Endothelial cell of umbilical vein (primary cell): ENCODE measurements at regions not wholly inside any gene's neighbourhood (a gene's known extent, or its start where the extent isn't known, plus 50 kb on each side); places are given as distances from the start of the nearest gene placed in this dataset.

Experiments
- BruUV-seq: library from RNA; stranded (reverse); fragments of 400-500 nt; replicated peaks from 2 replicates; lab custom pipeline; 2021; lab: Mats Ljungman, UMichigan
- CTCF ChIA-PET: fragments of 300-600, 350-600 bp; sonication (Branson Sonifier 250); formaldehyde crosslinking; loops from one replicate; lab custom pipeline; 2021; ENCODE audit warnings: antibody characterized with exemption, inconsistent platforms; lab: Charles Lee
- POLR2A ChIA-PET: fragments of 300-600, 350-600 bp; sonication (Branson Sonifier 250); formaldehyde crosslinking; loops from one replicate; lab custom pipeline; 2021; ENCODE audit warnings: antibody characterized with exemption, inconsistent platforms; lab: Charles Lee
- DNase-seq: peaks from one replicate; pipeline ENCODE4 v3.0.0-alpha.2; 2011; ENCODE audit warnings: low read depth, low spot score
- FAIRE-seq: peaks from 2 replicates; lab custom pipeline; 2011; peaks lifted over from hg19 to GRCh38; lab: Jason Lieb, UNC
- H2AFZ ChIP-seq: 2 replicates; pipeline ENCODE4 v1.6.0; 2012; ENCODE audit warnings: low read depth, low read length, control low read depth, inconsistent platforms
- H3K27ac ChIP-seq: 2 replicates; pipeline ENCODE4 v1.5.1; 2011; ENCODE audit warnings: low read depth, mild to moderate bottlenecking, control low read depth, low read length, moderate library complexity; ENCODE audit not compliant: insufficient read depth
- H3K27me3 ChIP-seq, 2 experiments: 2 replicates each; pipeline versions ENCODE4 v1.6.0 to v1.6.1; 2011; ENCODE audit warnings: low read length in 2 of 2, mixed read lengths in 1 of 2; ENCODE audit not compliant: control insufficient read depth in 2 of 2, insufficient read depth in 2 of 2
- H3K36me3 ChIP-seq, 2 experiments: 2 replicates in 1 of 2; 3 replicates in 1 of 2; pipeline ENCODE4 v1.5.1; 2011; ENCODE audit warnings: low read length in 2 of 2, mild to moderate bottlenecking in 1 of 2, moderate library complexity in 1 of 2; ENCODE audit not compliant: control insufficient read depth in 2 of 2, insufficient read depth in 2 of 2; ENCODE audit errors: extremely low read depth in 1 of 2
- H3K4me1 ChIP-seq: 3 replicates; pipeline ENCODE4 v1.5.1; 2011; ENCODE audit warnings: mild to moderate bottlenecking, low read length; ENCODE audit not compliant: control insufficient read depth, insufficient read depth; ENCODE audit errors: extremely low read depth
- H3K4me2 ChIP-seq: 2 replicates; pipeline ENCODE4 v1.6.1; 2011; ENCODE audit warnings: low read length, control low read depth, mixed read lengths; ENCODE audit not compliant: insufficient read depth
- H3K4me3 ChIP-seq, 3 experiments: fragments of 200-600 bp in 1 of 3; sonication (generic), shearing (Covaris generic) in 1 of 3; replicated peaks in 1 of 3; 2 replicates each; pipeline ENCODE4 v1.5.1; 2011 to 2016; ENCODE audit warnings: control low read depth in 3 of 3, low read length in 3 of 3, mild to moderate bottlenecking in 2 of 3, inconsistent platforms in 1 of 3, low read depth in 1 of 3, moderate library complexity in 1 of 3; ENCODE audit not compliant: insufficient read depth in 1 of 3
- H3K79me2 ChIP-seq: 2 replicates; pipeline ENCODE4 v1.6.0; 2012; ENCODE audit warnings: low read length, inconsistent platforms; ENCODE audit not compliant: control insufficient read depth, insufficient read depth
- H3K9ac ChIP-seq: replicated peaks from 2 replicates; pipeline ENCODE3; 2011; ENCODE audit warnings: low read length, control low read depth; ENCODE audit not compliant: insufficient read depth; ENCODE audit errors: extremely low read depth
- H3K9me1 ChIP-seq: replicated peaks from 3 replicates; pipeline ENCODE4 v1.6.0; 2011; ENCODE audit warnings: mild to moderate bottlenecking, low read length; ENCODE audit not compliant: control insufficient read depth, insufficient read depth; ENCODE audit errors: extremely low read depth
- H3K9me3 ChIP-seq: replicated peaks from 2 replicates; pipeline ENCODE4 v1.5.1; 2012; ENCODE audit warnings: low read length, inconsistent platforms; ENCODE audit not compliant: control insufficient read depth, insufficient read depth
- H4K20me1 ChIP-seq: replicated peaks from 2 replicates; pipeline ENCODE3; 2011; ENCODE audit warnings: mild to moderate bottlenecking, low read length; ENCODE audit not compliant: control insufficient read depth, insufficient read depth; ENCODE audit errors: extremely low read depth
- EZH2 ChIP-seq: IDR thresholded peaks from 2 replicates; pipeline ENCODE4 v1.6.1; 2012; ENCODE audit warnings: borderline replicate concordance, low read depth, mild to moderate bottlenecking, moderate library complexity, low read length, inconsistent platforms; ENCODE audit not compliant: severe bottlenecking
- FOS ChIP-seq: IDR thresholded peaks from 2 replicates; pipeline ENCODE4 v1.6.1; 2011; ENCODE audit warnings: mild to moderate bottlenecking, low read length, moderate library complexity, borderline replicate concordance; ENCODE audit not compliant: insufficient read depth
- GATA2 ChIP-seq: IDR thresholded peaks from 2 replicates; pipeline ENCODE4 v1.7.0; 2011; ENCODE audit warnings: low read depth, mild to moderate bottlenecking, moderate library complexity, mixed read lengths, low read length; ENCODE audit not compliant: insufficient read length, insufficient read depth
- JUN ChIP-seq: IDR thresholded peaks from 2 replicates; pipeline ENCODE4 v1.6.1; 2011; ENCODE audit warnings: borderline replicate concordance, low read depth; ENCODE audit not compliant: insufficient read length, insufficient read depth
- MAX ChIP-seq: IDR thresholded peaks from 2 replicates; pipeline ENCODE4 v1.6.1; 2011; ENCODE audit not compliant: insufficient read depth, insufficient read length
- MYC ChIP-seq: IDR thresholded peaks from one replicate; pipeline ENCODE4 v1.6.1; 2011; ENCODE audit warnings: mild to moderate bottlenecking, low read depth, low read length
- POLR2A ChIP-seq: IDR thresholded peaks from 2 replicates; pipeline ENCODE4 v1.6.1; 2012; ENCODE audit warnings: low read depth, mild to moderate bottlenecking, control low read depth, low read length
- POLR2AphosphoS5 ChIP-seq: IDR thresholded peaks from 2 replicates; pipeline ENCODE4 v1.6.1; 2012; ENCODE audit warnings: low read depth, mild to moderate bottlenecking, control low read depth, low read length, moderate library complexity; ENCODE audit not compliant: insufficient read depth
- dilution Hi-C: fragments of 300-500 bp; cut with MboI; formaldehyde crosslinking; loops from one replicate; pipeline ENCODE4 v1.15.0; 2019; ENCODE audit warnings: low sequenced_read_pairs; ENCODE audit not compliant: extremely low pct_ligation_motif_present
- intact Hi-C: fragments of 100-400 bp; cut with micrococcal nuclease; formaldehyde crosslinking; loops from one replicate; pipeline ENCODE4 v1.10.0; 2022
- TF ChIP-seq, protein P1 (sequence below), 2 donors: IDR thresholded peaks; 1 replicate in 1 of 2; 2 replicates in 1 of 2; pipeline ENCODE4 v1.5.1; 2011; ENCODE audit warnings: low read length in 2 of 2, mild to moderate bottlenecking in 2 of 2, moderate library complexity in 2 of 2, control low read depth in 1 of 2, inconsistent platforms in 1 of 2, low read depth in 1 of 2; ENCODE audit not compliant: insufficient read depth in 1 of 2; ENCODE audit errors: extremely low read depth in 1 of 2

GRCh38 chr10:20958225-20958624 is 61.1 kb upstream of the NEBL start:
- Histone ChIP-seq H3K9ac (no peak overlapping the region), H3K27me3 (peaks cover 2 to 4% of the 10 kb centered on the region in 2 experiments), H3K9me1 (no peaks in the 10 kb centered on the region), H3K4me1 (no peaks in the 10 kb centered on the region), H3K27ac (no peak overlapping the region), H3K4me3 (no peak overlapping the region), H3K36me3 (no peaks in the 10 kb centered on the region), H3K79me2 (no peaks in the 10 kb centered on the region), H4K20me1 (no peaks in the 10 kb centered on the region), H2AFZ (no peak overlapping the region), H3K9me3 (no peaks in the 10 kb centered on the region), H3K4me2 (no peak overlapping the region)
- dilution Hi-C loops (no loop called here), intact Hi-C loops (no loop called here)
- BruUV-seq = no TSS peak
- TF ChIP-seq, protein P1, sequence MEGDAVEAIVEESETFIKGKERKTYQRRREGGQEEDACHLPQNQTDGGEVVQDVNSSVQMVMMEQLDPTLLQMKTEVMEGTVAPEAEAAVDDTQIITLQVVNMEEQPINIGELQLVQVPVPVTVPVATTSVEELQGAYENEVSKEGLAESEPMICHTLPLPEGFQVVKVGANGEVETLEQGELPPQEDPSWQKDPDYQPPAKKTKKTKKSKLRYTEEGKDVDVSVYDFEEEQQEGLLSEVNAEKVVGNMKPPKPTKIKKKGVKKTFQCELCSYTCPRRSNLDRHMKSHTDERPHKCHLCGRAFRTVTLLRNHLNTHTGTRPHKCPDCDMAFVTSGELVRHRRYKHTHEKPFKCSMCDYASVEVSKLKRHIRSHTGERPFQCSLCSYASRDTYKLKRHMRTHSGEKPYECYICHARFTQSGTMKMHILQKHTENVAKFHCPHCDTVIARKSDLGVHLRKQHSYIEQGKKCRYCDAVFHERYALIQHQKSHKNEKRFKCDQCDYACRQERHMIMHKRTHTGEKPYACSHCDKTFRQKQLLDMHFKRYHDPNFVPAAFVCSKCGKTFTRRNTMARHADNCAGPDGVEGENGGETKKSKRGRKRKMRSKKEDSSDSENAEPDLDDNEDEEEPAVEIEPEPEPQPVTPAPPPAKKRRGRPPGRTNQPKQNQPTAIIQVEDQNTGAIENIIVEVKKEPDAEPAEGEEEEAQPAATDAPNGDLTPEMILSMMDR (IDR thresholded peaks at IDR 0.05; ENCODE audit: extremely low read depth in 1 of 2, insufficient read depth in 1 of 2, low read depth in 1 of 2, low read length in 2 of 2) = no peak
- no peak for TF ChIP-seq FOS
- no peak for TF ChIP-seq GATA2
- no peak for TF ChIP-seq MYC
- TF ChIP-seq POLR2AphosphoS5 = no peak
- TF ChIP-seq POLR2A = no peak
- no peak for TF ChIP-seq EZH2
- no peak for TF ChIP-seq MAX
- no peak for TF ChIP-seq JUN
- DNase-seq (no peak), FAIRE-seq (no peak)
- ChIA-PET POLR2A (no interaction called here), CTCF (no interaction called here)
